CD8-positive, alpha-beta memory T cell (primary cell): ENCODE measurements at regions not wholly inside any gene's neighbourhood (a gene's known extent, or its start where the extent isn't known, plus 50 kb on each side); places are given as distances from the start of the nearest gene placed in this dataset.
A peak's percentile ranks its signal among the peaks of the same experiment; 100 is the strongest.
"Not testable (repeated sequence)": the region's sequence is repeated elsewhere in the genome, so short reads cannot be mapped to it uniquely, and the experiment has no call there.

ENCODE experiments used
- CTCF ChIA-PET: fragments of 350-600 bp; sonication (Branson Sonifier 250); formaldehyde crosslinking; loops from one replicate; lab custom pipeline; 2021; ENCODE audit warnings: antibody characterized with exemption; lab: Charles Lee
- POLR2A ChIA-PET: fragments of 350-600 bp; sonication (Branson Sonifier 250); formaldehyde crosslinking; loops from one replicate; lab custom pipeline; 2021; ENCODE audit warnings: antibody characterized with exemption; lab: Charles Lee
- DNase-seq, 5 donors: peaks; one replicate each; pipeline versions ENCODE4 v3.0.0 to v3.0.0-alpha.2; 2020 to 2022; ENCODE audit warnings: mixed read lengths in 1 of 5
- H3K27ac ChIP-seq: one replicate; pipeline ENCODE4 v1.7.0; 2013; ENCODE audit warnings: low read depth, mild to moderate bottlenecking, low read length, moderate library complexity
- H3K27me3 ChIP-seq: 2 replicates; pipeline ENCODE4 v1.7.0; 2013; ENCODE audit warnings: low read length, mild to moderate bottlenecking; ENCODE audit not compliant: insufficient read depth, poor library complexity, severe bottlenecking
- H3K36me3 ChIP-seq: 2 replicates; pipeline ENCODE4 v1.7.0; 2013; ENCODE audit warnings: mild to moderate bottlenecking, low read length, moderate library complexity; ENCODE audit not compliant: insufficient read depth
- H3K4me1 ChIP-seq: 2 replicates; pipeline ENCODE4 v1.7.0; 2013; ENCODE audit warnings: mild to moderate bottlenecking, low read length, moderate library complexity; ENCODE audit not compliant: insufficient read depth
- H3K4me3 ChIP-seq: 2 replicates; pipeline ENCODE4 v1.7.0; 2013; ENCODE audit warnings: mild to moderate bottlenecking, low read length
- H3K9me3 ChIP-seq: 2 replicates; pipeline ENCODE4 v1.7.0; 2013; ENCODE audit warnings: mild to moderate bottlenecking, low read length
- H3K27ac Mint-ChIP-seq, 8 donors: one replicate each; pipeline ENCODE4 v1.8.0; 2020 to 2021; ENCODE audit warnings: mixed read lengths in 8 of 8, mild to moderate bottlenecking in 6 of 8, inconsistent platforms in 3 of 8, moderate library complexity in 3 of 8
- H3K27me3 Mint-ChIP-seq, 2 donors: one replicate each; pipeline ENCODE4 v1.8.0; 2020 to 2021; ENCODE audit warnings: mixed read lengths in 2 of 2, mild to moderate bottlenecking in 1 of 2, moderate library complexity in 1 of 2
- H3K36me3 Mint-ChIP-seq, 3 donors: one replicate each; pipeline ENCODE4 v1.8.0; 2020 to 2021; ENCODE audit warnings: mixed read lengths in 3 of 3, inconsistent platforms in 1 of 3, mild to moderate bottlenecking in 1 of 3
- H3K4me1 Mint-ChIP-seq, 3 donors: one replicate each; pipeline ENCODE4 v1.8.0; 2020 to 2021; ENCODE audit warnings: mixed read lengths in 3 of 3, inconsistent platforms in 1 of 3, mild to moderate bottlenecking in 1 of 3
- H3K4me3 Mint-ChIP-seq, 7 donors: one replicate each; pipeline ENCODE4 v1.8.0; 2020 to 2021; ENCODE audit warnings: mixed read lengths in 7 of 7, mild to moderate bottlenecking in 6 of 7, moderate library complexity in 4 of 7, inconsistent platforms in 2 of 7
- H3K9me3 Mint-ChIP-seq, 5 donors: one replicate each; pipeline ENCODE4 v1.8.0; 2020 to 2022; ENCODE audit warnings: mixed read lengths in 5 of 5, mild to moderate bottlenecking in 3 of 5, moderate library complexity in 2 of 5, inconsistent platforms in 1 of 5

DNA sequence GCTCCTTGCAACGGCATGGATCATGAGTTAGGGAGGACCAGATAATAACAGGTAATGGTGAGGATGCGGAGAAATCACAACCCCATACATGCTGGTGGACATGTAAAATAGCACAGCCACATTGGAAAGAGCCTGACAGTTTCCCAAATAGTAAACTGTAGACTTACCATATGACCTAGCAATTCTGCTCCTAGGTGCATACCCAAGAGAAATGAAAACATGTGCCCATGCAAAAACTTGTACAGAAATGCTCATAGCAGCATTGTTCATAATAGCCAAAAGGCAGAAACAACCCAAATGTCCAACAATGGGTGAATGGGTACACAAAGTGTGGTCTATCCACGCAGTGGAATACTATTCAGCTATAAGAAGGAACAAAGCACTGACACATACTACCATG, 97.5 kb upstream of the VRK1 start:
- ChIA-PET CTCF (interaction anchor here (1.4 kb wide), 1 partner anchor 42 kb away, joined by 3 read pairs; no protein-coding TSS in a partner anchor), POLR2A (no interaction called here)
- no peaks in the 10 kb centered on the region for H3K36me3 Mint-ChIP-seq

DNA sequence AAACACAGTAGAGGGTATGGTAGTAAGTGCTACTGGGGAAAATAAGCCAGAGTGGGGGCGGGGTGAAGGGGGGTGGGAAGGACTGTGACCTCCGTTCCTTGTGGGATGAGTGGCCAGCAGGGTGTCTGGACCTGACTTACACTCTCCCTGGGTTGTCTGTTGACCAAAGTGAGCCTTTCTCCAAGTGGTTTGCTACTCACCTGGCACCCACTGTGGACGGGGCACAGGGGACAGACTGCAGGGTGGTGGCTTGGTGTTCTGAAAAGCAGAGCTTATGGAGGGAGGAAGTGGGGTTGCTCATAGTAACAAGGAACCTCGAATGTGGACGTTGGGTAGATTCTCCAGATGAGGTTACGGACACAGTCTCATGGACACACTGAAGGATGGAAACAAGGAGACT, 94.4 kb upstream of the VRK1 start:
- H3K4me1 Mint-ChIP-seq, result no peaks in the 10 kb centered on the region
- CTCF ChIA-PET, result no interaction called here
- DNase-seq, result no peak
- Histone ChIP-seq H3K4me3 (no peak overlapping the region), H3K27ac (no peak overlapping the region), H3K9me3 (no peaks in the 10 kb centered on the region), H3K4me1 (no peaks in the 10 kb centered on the region), H3K36me3 (no peaks in the 10 kb centered on the region), H3K27me3 (no peaks in the 10 kb centered on the region)
- H3K36me3 Mint-ChIP-seq, result no peaks in the 10 kb centered on the region
- no peak overlapping the region for H3K4me3 Mint-ChIP-seq
- peaks cover 21 to 59% of the 10 kb centered on the region in 2 donors for H3K27me3 Mint-ChIP-seq
- H3K27ac Mint-ChIP-seq, result no peak overlapping the region
- no peaks in the 10 kb centered on the region for H3K9me3 Mint-ChIP-seq
- POLR2A ChIA-PET, result no interaction called here

More for the DNA sequence above, 97.5 kb upstream of the VRK1 start:
- Mint-ChIP-seq H3K4me1 (no peaks in the 10 kb centered on the region), H3K27me3 (peaks cover 23 to 56% of the 10 kb centered on the region in 2 donors), H3K27ac (peak overlapping the region in 2 of 8 donors; percentile 19 to 26), H3K4me3 (no peak overlapping the region), H3K9me3 (no peaks in the 10 kb centered on the region)
- Histone ChIP-seq H3K4me3 (no peak overlapping the region), H3K36me3 (no peaks in the 10 kb centered on the region), H3K27ac (no peak overlapping the region), H3K9me3 (no peaks in the 10 kb centered on the region), H3K4me1 (no peaks in the 10 kb centered on the region), H3K27me3 (no peaks in the 10 kb centered on the region)
- no peak for DNase-seq

DNA sequence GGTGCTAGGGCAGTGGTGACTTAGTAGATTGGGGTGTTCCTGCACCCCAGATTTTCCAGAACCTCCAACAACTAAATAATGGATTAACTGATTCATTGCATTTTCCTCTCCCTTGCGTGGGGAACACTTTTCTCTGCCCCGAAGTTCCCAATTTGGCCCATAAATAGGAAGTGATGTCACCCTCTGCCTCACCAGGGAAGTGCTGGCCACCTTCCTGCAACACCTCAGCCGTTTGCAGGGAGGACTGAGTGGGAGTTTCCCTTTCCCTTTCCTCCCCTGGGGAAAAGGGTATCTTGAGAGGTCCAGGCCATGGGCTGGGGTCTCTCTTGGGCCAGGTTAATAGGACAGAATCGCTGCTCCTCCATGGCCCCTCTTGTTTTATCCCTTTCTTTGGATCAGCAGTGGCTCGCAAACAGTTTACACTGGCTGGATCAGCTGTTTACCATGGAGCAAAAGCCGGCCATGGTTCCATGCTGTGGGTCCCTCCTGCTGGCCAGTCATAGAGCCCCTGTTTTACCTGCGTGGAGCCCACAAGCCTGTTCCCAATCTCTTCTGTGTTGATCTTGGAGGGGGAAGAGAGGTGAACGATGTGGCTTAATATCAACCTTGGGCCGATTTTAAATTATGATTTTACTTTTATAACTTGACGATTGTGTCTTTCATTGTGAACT, 91.6 kb upstream of the VRK1 start:
- no peaks in the 10 kb centered on the region for H3K4me1 Mint-ChIP-seq
- no peak overlapping the region for H3K4me3 Mint-ChIP-seq
- no peak for DNase-seq
- no peaks in the 10 kb centered on the region for H3K9me3 Mint-ChIP-seq
- no peak overlapping the region for H3K27ac ChIP-seq
- H3K36me3 Mint-ChIP-seq, result no peaks in the 10 kb centered on the region
- no peaks in the 10 kb centered on the region for H3K4me1 ChIP-seq
- H3K36me3 ChIP-seq, result no peaks in the 10 kb centered on the region
- CTCF ChIA-PET, result no interaction called here
- no peak overlapping the region for H3K4me3 ChIP-seq
- H3K27ac Mint-ChIP-seq, result no peak overlapping the region
- H3K27me3 Mint-ChIP-seq, result peaks cover 14 to 43% of the 10 kb centered on the region in 2 donors
- H3K9me3 ChIP-seq, result no peaks in the 10 kb centered on the region
- no peaks in the 10 kb centered on the region for H3K27me3 ChIP-seq
- POLR2A ChIA-PET, result no interaction called here

DNA sequence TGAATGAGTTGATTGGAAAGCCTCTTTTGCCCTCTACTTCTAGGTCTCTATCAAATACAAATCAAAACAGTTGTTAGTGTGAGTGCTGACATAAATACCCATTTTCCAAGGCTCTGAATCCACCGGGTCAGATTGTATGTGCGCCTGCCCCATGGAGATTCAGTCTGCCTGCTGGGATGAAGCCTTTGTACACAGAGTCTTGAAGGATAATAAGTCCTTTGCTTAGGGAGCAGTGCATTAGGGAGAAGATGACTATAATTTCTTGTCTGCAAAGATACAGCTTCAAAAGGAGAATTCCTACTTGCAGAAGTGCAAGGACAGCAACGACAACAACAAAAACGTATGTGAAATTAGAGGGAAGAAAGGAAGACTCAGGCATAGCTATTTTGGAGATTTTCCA, 90.3 kb upstream of the VRK1 start:
- Mint-ChIP-seq H3K36me3 (no peaks in the 10 kb centered on the region), H3K27me3 (peaks cover 16 to 44% of the 10 kb centered on the region in 2 donors), H3K9me3 (no peaks in the 10 kb centered on the region), H3K27ac (no peak overlapping the region), H3K4me3 (no peak overlapping the region), H3K4me1 (no peaks in the 10 kb centered on the region)
- ChIA-PET POLR2A (no interaction called here), CTCF (no interaction called here)
- no peaks in the 10 kb centered on the region for H3K9me3 ChIP-seq
- no peaks in the 10 kb centered on the region for H3K27me3 ChIP-seq
- H3K27ac ChIP-seq, result no peak overlapping the region
- DNase-seq, result no peak
- H3K4me1 ChIP-seq, result no peaks in the 10 kb centered on the region
- H3K36me3 ChIP-seq, result no peaks in the 10 kb centered on the region
- no peak overlapping the region for H3K4me3 ChIP-seq

DNA sequence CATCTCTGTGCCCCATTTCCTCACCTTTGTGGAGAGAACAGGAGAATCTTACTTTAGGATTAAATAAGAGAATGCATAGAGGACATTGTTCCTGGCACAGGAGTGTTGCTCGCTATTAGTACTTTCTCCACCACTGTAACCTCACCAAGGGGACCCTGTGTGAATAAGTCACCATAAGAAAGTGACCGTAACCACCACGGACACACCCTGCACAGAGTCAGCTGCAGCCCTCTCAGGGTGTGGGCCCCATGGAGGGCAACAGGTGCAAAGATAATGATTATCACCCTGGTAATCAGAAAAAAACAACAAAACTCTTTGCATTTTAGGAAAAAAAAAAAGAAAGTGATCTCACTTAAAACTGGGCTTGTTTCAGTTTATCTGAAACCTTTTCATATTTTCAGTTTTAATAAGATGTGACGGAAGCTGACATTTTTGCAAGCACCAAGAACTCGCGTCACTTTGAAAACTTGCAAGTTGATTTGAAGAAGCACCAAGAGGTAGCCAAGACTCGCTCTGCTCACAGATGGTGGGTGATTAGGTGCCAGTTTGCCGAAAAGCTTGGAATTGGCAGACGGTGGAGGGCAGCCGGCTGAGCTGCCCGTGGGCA, 87.0 kb upstream of the VRK1 start:
- H3K36me3 Mint-ChIP-seq, result no peaks in the 10 kb centered on the region
- ChIA-PET POLR2A (no interaction called here), CTCF (interaction anchor here (1.3 kb wide), 1 partner anchor 30 kb away, joined by 3 read pairs; no protein-coding TSS in a partner anchor)
- no peaks in the 10 kb centered on the region for H3K4me1 ChIP-seq
- no peaks in the 10 kb centered on the region for H3K9me3 ChIP-seq
- peaks cover 13 to 41% of the 10 kb centered on the region in 2 donors for H3K27me3 Mint-ChIP-seq
- DNase-seq, result no peak
- no peaks in the 10 kb centered on the region for H3K27me3 ChIP-seq
- no peaks in the 10 kb centered on the region for H3K4me1 Mint-ChIP-seq
- H3K9me3 Mint-ChIP-seq, result no peaks in the 10 kb centered on the region
- no peaks in the 10 kb centered on the region for H3K36me3 ChIP-seq
- H3K27ac Mint-ChIP-seq, result peak overlapping the region in 1 of 8 donors; percentile 64
- no peak overlapping the region for H3K4me3 ChIP-seq
- no peak overlapping the region for H3K27ac ChIP-seq
- no peak overlapping the region for H3K4me3 Mint-ChIP-seq

DNA sequence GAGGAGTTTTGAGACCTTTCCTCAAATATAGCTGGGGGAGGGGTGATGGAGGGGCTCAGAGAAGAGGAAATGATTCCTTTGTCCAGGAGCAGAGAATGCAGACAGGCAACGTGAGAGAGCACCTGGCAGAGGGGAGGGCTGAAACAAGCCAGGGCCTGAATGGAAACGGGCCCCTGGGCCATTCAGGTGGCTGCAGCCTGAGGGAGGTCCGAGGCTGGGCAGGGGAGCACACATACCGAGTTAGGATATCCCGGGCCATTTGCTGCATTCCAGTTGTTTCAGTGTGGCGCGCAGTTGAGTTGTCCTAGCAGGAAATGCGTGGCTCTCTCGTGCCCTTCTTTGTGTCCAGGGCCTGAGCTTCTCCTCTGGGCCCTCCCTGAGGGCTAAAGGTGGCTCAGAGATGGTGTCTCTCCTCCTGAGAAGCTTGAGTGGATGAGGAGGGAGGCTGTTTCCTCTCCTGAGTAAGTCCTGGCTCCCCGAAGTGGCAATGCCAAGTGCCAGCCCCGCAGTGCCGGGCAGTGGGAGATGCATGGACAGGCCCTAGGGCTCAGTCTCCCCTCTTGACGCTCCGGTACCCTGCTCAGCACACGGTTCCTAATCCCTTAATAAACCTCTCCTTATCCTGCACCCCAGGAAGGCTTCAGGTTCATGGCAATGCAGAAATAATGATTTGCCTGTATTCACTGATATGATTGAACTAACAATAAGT, 85.5 kb upstream of the VRK1 start:
- Histone ChIP-seq H3K4me3 (no peak overlapping the region), H3K27ac (no peak overlapping the region), H3K27me3 (no peaks in the 10 kb centered on the region), H3K4me1 (no peaks in the 10 kb centered on the region), H3K9me3 (no peaks in the 10 kb centered on the region), H3K36me3 (no peaks in the 10 kb centered on the region)
- no peak overlapping the region for H3K27ac Mint-ChIP-seq
- no peak overlapping the region for H3K4me3 Mint-ChIP-seq
- no peak for DNase-seq
- H3K36me3 Mint-ChIP-seq, result no peaks in the 10 kb centered on the region
- no peaks in the 10 kb centered on the region for H3K9me3 Mint-ChIP-seq
- peaks cover 15 to 42% of the 10 kb centered on the region in 2 donors for H3K27me3 Mint-ChIP-seq
- POLR2A ChIA-PET, result no interaction called here
- no peaks in the 10 kb centered on the region for H3K4me1 Mint-ChIP-seq
- CTCF ChIA-PET, result no interaction called here

DNA sequence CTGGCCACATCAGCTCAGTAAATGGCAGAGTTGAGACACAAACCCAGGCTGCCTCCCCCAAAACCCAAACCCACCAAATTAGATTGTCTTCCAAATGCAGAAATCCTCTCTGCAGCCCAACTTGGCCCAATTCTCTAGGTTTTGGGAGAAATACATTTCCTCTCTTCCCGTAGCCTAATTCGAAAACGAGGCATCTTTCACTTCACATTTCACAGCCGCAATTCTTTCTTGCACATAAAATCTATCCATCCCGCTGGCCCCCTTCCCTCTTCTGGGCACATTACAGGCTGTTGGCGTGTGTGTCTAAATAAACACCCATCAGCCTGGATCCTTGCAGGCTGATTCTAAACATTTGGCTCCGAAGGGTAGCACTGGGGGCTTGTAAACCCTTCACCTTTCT, 83.8 kb upstream of the VRK1 start:
- Histone ChIP-seq H3K4me3 (no peak overlapping the region), H3K4me1 (no peaks in the 10 kb centered on the region), H3K36me3 (no peaks in the 10 kb centered on the region), H3K9me3 (no peaks in the 10 kb centered on the region), H3K27ac (no peak overlapping the region), H3K27me3 (no peaks in the 10 kb centered on the region)
- no peak overlapping the region for H3K27ac Mint-ChIP-seq
- H3K4me3 Mint-ChIP-seq, result peak overlapping the region in 1 of 7 donors; percentile 4
- no peaks in the 10 kb centered on the region for H3K9me3 Mint-ChIP-seq
- ChIA-PET POLR2A (no interaction called here), CTCF (no interaction called here)
- peaks cover 15 to 49% of the 10 kb centered on the region in 2 donors for H3K27me3 Mint-ChIP-seq
- no peaks in the 10 kb centered on the region for H3K4me1 Mint-ChIP-seq
- no peaks in the 10 kb centered on the region for H3K36me3 Mint-ChIP-seq
- no peak for DNase-seq

DNA sequence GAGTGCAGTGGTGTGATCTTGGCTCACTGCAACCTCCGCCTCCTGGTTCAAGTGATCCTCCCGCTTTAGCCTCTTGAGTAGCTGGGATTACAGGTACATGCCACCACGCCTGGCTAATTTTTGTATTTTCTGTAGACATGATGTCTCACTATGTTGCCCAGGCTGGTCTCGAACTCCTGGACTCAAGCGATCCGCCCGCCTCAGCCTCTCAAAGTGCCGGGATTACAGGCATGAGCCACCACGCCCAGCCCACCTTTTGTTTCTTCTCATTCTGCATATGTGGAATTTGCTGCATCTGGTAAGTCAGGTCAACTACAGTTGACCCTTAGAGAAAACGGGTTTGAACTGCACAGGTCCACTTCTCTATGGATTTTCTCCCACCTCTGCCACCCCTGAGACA, 82.6 kb upstream of the VRK1 start:
- H3K27me3 ChIP-seq, H3K4me1 Mint-ChIP-seq, H3K9me3 ChIP-seq, H3K27ac Mint-ChIP-seq, H3K27ac ChIP-seq, H3K36me3 ChIP-seq, POLR2A ChIA-PET, H3K36me3 Mint-ChIP-seq, H3K4me1 ChIP-seq, H3K4me3 Mint-ChIP-seq, CTCF ChIA-PET, H3K9me3 Mint-ChIP-seq, DNase-seq, H3K4me3 ChIP-seq: not testable (repeated sequence)
- H3K27me3 Mint-ChIP-seq, result peaks cover 16 to 55% of the 10 kb centered on the region in 2 donors
